ENCODE measurements at regions not wholly inside any gene's neighbourhood (a gene's known extent, or its start where the extent isn't known, plus 50 kb on each side); places are given as distances from the start of the nearest gene placed in this dataset.

- DNase-seq (ENCODE audit: extremely low read depth in 1 of 4, low spot score in 3 of 4) (no peak), ATAC-seq (no peak), FAIRE-seq (no peak)
- H3K4me2 ChIP-seq (ENCODE audit: insufficient read depth, low read length): no peak overlapping the region
- intact Hi-C loops (cut with micrococcal nuclease) (no loop called here), in situ Hi-C loops (cut with MboI) (no loop called here)
- no peaks in the 10 kb centered on the region for H3K36me3 ChIP-seq (ENCODE audit: control insufficient read depth, insufficient read depth, low read length)
- H3K27me3 ChIP-seq (ENCODE audit: control insufficient read depth in 2 of 2, insufficient read depth in 2 of 2, low read length in 2 of 2): peaks cover 0 to 16% of the 10 kb centered on the region in 2 experiments; a peak in 2 of 5 replicates
- H3K9me3 ChIP-seq (replicated peaks; ENCODE audit: control insufficient read depth, insufficient read depth, low read depth, low read length): no peaks in the 10 kb centered on the region
- ChIA-PET CTCF (ENCODE audit: low intra/inter-chr PET ratio) (no interaction called here), POLR2A (no interaction called here)
- H3K4me3 ChIP-seq: no peak overlapping the region
- H2AFZ ChIP-seq (ENCODE audit: low read depth, low read length): no peak overlapping the region
- no peaks in the 10 kb centered on the region for H3K79me2 ChIP-seq (ENCODE audit: control insufficient read depth, insufficient read depth, low read length)
- no TSS peak for BruUV-seq (replicated peaks)
- H3K9ac ChIP-seq (ENCODE audit: insufficient read depth in 1 of 2, low read depth in 2 of 2, low read length in 2 of 2): no peak overlapping the region
- H3K27ac ChIP-seq (ENCODE audit: extremely low read depth, low read depth, low read length): no peak overlapping the region
- WGBS (ENCODE audit: insufficient coverage, low coverage, missing lambda C conversion rate): 0% methylated on average over 7 of the region's 8 CpGs
- H3K4me1 ChIP-seq (replicated peaks in 1 of 2; ENCODE audit: control insufficient read depth in 2 of 2, insufficient read depth in 2 of 2, low read length in 2 of 2): no peaks in the 10 kb centered on the region
- no peaks in the 10 kb centered on the region for H3K9me1 ChIP-seq (ENCODE audit: control insufficient read depth, insufficient read depth, low read length)
- H4K20me1 ChIP-seq (replicated peaks; ENCODE audit: control insufficient read depth, insufficient read depth, low read length): no peaks in the 10 kb centered on the region; the same call in 1 of the 2 replicates
- TF ChIP-seq KDM2B (CRISPR knock-in tag; IDR thresholded peaks at IDR 0.05) (no peak), NCOA4 (IDR thresholded peaks at IDR 0.05; ENCODE audit: partially characterized antibody) (no peak), SOX6 (IDR thresholded peaks at IDR 0.05) (no peak), JUN (IDR thresholded peaks at IDR 0.05; ENCODE audit: borderline replicate concordance, low read depth, low read length) (no peak), JUN (CRISPR knock-in tag; IDR thresholded peaks at IDR 0.05; ENCODE audit: borderline replicate concordance) (no peak), ZFP30 (CRISPR knock-in tag; IDR thresholded peaks at IDR 0.05; ENCODE audit: borderline replicate concordance) (no peak), L3MBTL2 (IDR thresholded peaks at IDR 0.05) (no peak), BRCA1 (IDR thresholded peaks at IDR 0.05) (no peak), BRCA1 (CRISPR knock-in tag; IDR thresholded peaks at IDR 0.05) (no peak), FOXP4 (CRISPR knock-in tag; IDR thresholded peaks at IDR 0.05; ENCODE audit: borderline replicate concordance) (no peak)
- TF ChIP-seq, protein P1, sequence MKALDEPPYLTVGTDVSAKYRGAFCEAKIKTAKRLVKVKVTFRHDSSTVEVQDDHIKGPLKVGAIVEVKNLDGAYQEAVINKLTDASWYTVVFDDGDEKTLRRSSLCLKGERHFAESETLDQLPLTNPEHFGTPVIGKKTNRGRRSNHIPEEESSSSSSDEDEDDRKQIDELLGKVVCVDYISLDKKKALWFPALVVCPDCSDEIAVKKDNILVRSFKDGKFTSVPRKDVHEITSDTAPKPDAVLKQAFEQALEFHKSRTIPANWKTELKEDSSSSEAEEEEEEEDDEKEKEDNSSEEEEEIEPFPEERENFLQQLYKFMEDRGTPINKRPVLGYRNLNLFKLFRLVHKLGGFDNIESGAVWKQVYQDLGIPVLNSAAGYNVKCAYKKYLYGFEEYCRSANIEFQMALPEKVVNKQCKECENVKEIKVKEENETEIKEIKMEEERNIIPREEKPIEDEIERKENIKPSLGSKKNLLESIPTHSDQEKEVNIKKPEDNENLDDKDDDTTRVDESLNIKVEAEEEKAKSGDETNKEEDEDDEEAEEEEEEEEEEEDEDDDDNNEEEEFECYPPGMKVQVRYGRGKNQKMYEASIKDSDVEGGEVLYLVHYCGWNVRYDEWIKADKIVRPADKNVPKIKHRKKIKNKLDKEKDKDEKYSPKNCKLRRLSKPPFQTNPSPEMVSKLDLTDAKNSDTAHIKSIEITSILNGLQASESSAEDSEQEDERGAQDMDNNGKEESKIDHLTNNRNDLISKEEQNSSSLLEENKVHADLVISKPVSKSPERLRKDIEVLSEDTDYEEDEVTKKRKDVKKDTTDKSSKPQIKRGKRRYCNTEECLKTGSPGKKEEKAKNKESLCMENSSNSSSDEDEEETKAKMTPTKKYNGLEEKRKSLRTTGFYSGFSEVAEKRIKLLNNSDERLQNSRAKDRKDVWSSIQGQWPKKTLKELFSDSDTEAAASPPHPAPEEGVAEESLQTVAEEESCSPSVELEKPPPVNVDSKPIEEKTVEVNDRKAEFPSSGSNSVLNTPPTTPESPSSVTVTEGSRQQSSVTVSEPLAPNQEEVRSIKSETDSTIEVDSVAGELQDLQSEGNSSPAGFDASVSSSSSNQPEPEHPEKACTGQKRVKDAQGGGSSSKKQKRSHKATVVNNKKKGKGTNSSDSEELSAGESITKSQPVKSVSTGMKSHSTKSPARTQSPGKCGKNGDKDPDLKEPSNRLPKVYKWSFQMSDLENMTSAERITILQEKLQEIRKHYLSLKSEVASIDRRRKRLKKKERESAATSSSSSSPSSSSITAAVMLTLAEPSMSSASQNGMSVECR (CRISPR knock-in tag; IDR thresholded peaks at IDR 0.05): no peak
Measured at GRCh38 chr11:134858783-134859480, 446.9 kb upstream of the B3GAT1 start.
